ENCODE measurements at regions not wholly inside any gene's neighbourhood (a gene's known extent, or its start where the extent isn't known, plus 50 kb on each side); places are given as distances from the start of the nearest gene placed in this dataset.

- Histone ChIP-seq H3K79me2 (ENCODE audit: control insufficient read depth, low read length) (no peaks in the 10 kb centered on the region), H3F3A (ENCODE audit: control insufficient read depth, insufficient read depth) (no peaks in the 10 kb centered on the region), H3K4me1 (ENCODE audit: control insufficient read depth, low read length) (no peaks in the 10 kb centered on the region), H3K27me3 (ENCODE audit: control insufficient read depth, low read length) (no peaks in the 10 kb centered on the region), H3K36me3 (ENCODE audit: control insufficient read depth, low read length) (no peaks in the 10 kb centered on the region), H3K4me3 (ENCODE audit: low read length) (no peak overlapping the region), H3K9me3 (ENCODE audit: control insufficient read depth, insufficient read depth, low read length) (peaks cover 13% of the 10 kb centered on the region; the same call in 1 of the 2 replicates), H3K9me2 (replicated peaks; ENCODE audit: control insufficient read depth, low read length) (no peaks in the 10 kb centered on the region), H3K27ac (ENCODE audit: low read depth, low read length) (no peak overlapping the region), H4K20me1 (ENCODE audit: control insufficient read depth, insufficient read depth, low read depth, low read length) (no peaks in the 10 kb centered on the region), H3K4me2 (ENCODE audit: low read length) (no peak overlapping the region)
- TF ChIP-seq EZH2phosphoT487 (IDR thresholded peaks at IDR 0.05; ENCODE audit: borderline replicate concordance, low read length), result no peak
- TF ChIP-seq, protein P1, sequence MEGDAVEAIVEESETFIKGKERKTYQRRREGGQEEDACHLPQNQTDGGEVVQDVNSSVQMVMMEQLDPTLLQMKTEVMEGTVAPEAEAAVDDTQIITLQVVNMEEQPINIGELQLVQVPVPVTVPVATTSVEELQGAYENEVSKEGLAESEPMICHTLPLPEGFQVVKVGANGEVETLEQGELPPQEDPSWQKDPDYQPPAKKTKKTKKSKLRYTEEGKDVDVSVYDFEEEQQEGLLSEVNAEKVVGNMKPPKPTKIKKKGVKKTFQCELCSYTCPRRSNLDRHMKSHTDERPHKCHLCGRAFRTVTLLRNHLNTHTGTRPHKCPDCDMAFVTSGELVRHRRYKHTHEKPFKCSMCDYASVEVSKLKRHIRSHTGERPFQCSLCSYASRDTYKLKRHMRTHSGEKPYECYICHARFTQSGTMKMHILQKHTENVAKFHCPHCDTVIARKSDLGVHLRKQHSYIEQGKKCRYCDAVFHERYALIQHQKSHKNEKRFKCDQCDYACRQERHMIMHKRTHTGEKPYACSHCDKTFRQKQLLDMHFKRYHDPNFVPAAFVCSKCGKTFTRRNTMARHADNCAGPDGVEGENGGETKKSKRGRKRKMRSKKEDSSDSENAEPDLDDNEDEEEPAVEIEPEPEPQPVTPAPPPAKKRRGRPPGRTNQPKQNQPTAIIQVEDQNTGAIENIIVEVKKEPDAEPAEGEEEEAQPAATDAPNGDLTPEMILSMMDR (IDR thresholded peaks at IDR 0.05; ENCODE audit: low read depth, low read length, poor library complexity, severe bottlenecking), result no peak
Observed at GRCh38 chr1:29555043-29555620, 318.8 kb downstream of the PTPRU start.

DNA sequence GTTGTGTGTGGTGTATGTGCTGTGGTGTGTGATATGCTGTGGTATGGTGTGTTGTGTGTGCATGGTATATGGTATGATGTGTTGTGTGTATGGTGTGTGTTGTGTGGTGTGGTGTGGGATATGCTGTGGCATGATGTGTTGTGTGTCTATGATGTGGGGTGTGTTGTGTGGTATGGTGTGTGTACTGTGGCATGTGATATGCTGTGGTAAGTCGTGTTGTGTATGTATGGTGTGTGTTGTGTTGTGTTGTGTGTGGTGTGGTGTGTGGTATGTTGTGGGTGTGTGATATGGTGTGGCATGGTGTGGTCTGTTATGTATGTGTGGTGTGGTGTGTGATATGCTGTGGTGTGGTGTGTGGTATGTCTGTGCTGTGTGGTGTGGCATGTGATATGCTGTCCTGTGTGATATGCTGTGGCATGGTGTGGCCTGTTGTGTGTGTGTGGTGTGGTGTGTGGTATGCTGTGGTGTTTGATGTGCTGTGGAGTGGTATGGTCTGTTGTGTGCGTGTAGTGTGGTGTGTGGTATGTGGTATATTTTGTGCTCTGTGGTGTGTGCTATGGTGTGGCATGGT is 318.0 kb downstream of the PTPRU start:
- H3K4me1 ChIP-seq (ENCODE audit: control insufficient read depth, low read length), result no peaks in the 10 kb centered on the region
- no peaks in the 10 kb centered on the region for H3K36me3 ChIP-seq (ENCODE audit: control insufficient read depth, low read length)
- H4K20me1 ChIP-seq (ENCODE audit: control insufficient read depth, insufficient read depth, low read depth, low read length), result no peaks in the 10 kb centered on the region
- H3K9me2 ChIP-seq (replicated peaks; ENCODE audit: control insufficient read depth, low read length), result no peaks in the 10 kb centered on the region
- H3F3A ChIP-seq (ENCODE audit: control insufficient read depth, insufficient read depth), result no peaks in the 10 kb centered on the region
- no peaks in the 10 kb centered on the region for H3K27me3 ChIP-seq (ENCODE audit: control insufficient read depth, low read length)
- H3K79me2 ChIP-seq (ENCODE audit: control insufficient read depth, low read length), result no peaks in the 10 kb centered on the region
- peaks cover 13% of the 10 kb centered on the region; the same call in 1 of the 2 replicates for H3K9me3 ChIP-seq (ENCODE audit: control insufficient read depth, insufficient read depth, low read length)
- no peak overlapping the region for H3K27ac ChIP-seq (ENCODE audit: low read depth, low read length)
- H3K4me2 ChIP-seq (ENCODE audit: low read length), result no peak overlapping the region
- H3K4me3 ChIP-seq (ENCODE audit: low read length), result no peak overlapping the region
- TF ChIP-seq, protein P1 (IDR thresholded peaks at IDR 0.05; ENCODE audit: low read depth, low read length, poor library complexity, severe bottlenecking), result no peak
- no peak for TF ChIP-seq EZH2phosphoT487 (IDR thresholded peaks at IDR 0.05; ENCODE audit: borderline replicate concordance, low read length)

DNA sequence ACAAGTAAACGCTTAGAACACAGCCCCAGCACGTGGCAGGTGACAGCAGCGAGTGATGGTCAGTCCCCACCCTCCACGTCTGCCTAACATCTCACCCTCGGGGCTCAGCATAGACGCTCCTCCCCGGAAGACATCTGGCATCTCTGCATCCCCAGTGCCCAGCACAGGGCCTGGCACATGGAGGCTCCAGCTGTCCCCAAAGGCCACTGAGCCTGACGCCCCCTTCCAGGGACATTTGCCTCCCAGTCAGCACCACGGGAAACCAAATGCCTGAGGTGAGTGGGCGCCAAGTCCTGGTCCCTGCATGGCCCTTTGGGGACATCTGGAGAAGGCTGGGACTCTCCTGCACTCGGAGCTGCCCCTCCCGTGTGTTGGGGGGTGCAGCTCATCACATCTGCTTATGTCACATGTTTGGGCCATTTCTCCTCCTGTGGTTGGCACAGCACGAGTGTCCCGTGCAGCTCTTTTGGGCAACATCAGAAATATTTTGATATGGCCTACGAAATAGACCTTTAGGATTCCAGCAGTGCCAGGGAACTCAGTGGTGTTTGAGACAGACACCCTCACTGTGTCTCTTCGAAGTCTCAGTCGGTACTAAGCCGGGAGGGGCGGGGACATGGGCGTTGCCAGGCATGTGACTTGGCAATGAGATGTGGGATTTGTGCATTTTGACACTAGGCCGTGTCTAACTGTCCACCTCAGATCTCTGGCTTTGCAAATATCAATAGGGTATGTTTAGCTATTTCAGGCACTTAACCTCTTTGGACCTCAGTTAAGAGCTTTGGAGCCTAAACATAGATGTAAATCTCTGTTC is 315.0 kb downstream of the PTPRU start:
- Histone ChIP-seq H4K20me1 (ENCODE audit: control insufficient read depth, insufficient read depth, low read depth, low read length) (no peaks in the 10 kb centered on the region), H3K36me3 (ENCODE audit: control insufficient read depth, low read length) (no peaks in the 10 kb centered on the region), H3F3A (ENCODE audit: control insufficient read depth, insufficient read depth) (no peaks in the 10 kb centered on the region), H3K27ac (ENCODE audit: low read depth, low read length) (no peak overlapping the region), H3K9me3 (ENCODE audit: control insufficient read depth, insufficient read depth, low read length) (peaks cover 13% of the 10 kb centered on the region; the same call in 1 of the 2 replicates), H3K9me2 (replicated peaks; ENCODE audit: control insufficient read depth, low read length) (no peaks in the 10 kb centered on the region), H3K79me2 (ENCODE audit: control insufficient read depth, low read length) (no peaks in the 10 kb centered on the region), H3K4me2 (ENCODE audit: low read length) (no peak overlapping the region), H3K4me1 (ENCODE audit: control insufficient read depth, low read length) (no peaks in the 10 kb centered on the region), H3K27me3 (ENCODE audit: control insufficient read depth, low read length) (no peaks in the 10 kb centered on the region), H3K4me3 (ENCODE audit: low read length) (no peak overlapping the region)
- TF ChIP-seq, protein P1 (IDR thresholded peaks at IDR 0.05; ENCODE audit: low read depth, low read length, poor library complexity, severe bottlenecking), result no peak
- no peak for TF ChIP-seq EZH2phosphoT487 (IDR thresholded peaks at IDR 0.05; ENCODE audit: borderline replicate concordance, low read length)
